ENCODE measurements at regions not wholly inside any gene's neighbourhood (a gene's known extent, or its start where the extent isn't known, plus 50 kb on each side); places are given as distances from the start of the nearest gene placed in this dataset.

DNA sequence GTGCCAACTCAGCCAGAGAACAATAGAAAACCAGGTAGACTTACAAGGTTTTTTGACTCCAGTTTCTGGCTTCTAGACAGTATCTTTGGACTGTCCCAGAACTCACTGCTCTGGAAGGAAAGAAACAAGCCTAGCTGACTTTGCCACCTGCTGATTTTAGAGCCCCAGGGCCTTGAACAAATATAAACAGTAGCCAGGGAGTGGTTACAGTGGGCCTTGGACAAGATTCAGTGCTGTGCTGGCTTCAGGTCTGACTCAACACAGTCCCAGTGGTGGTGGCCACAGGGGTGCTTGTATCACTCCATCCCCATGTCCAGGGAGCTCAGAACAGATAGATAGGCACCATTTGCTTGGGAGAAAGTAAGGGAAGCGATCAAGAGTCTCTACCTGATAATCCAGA, 694.1 kb upstream of the ADGRL3 start:
- Mint-ChIP-seq H3K9me3 (peaks cover 5% of the 10 kb centered on the region), H3K4me3 (no peak overlapping the region), H3K36me3 (no peaks in the 10 kb centered on the region), H3K27ac (no peak overlapping the region), H3K27me3 (no peaks in the 10 kb centered on the region), H3K4me1 (ENCODE audit: unreplicated experiment) (peaks cover 1% of the 10 kb centered on the region)
- DNase-seq (ENCODE audit: extremely low spot score, unreplicated experiment): no peak
- TF ChIP-seq, protein P1, sequence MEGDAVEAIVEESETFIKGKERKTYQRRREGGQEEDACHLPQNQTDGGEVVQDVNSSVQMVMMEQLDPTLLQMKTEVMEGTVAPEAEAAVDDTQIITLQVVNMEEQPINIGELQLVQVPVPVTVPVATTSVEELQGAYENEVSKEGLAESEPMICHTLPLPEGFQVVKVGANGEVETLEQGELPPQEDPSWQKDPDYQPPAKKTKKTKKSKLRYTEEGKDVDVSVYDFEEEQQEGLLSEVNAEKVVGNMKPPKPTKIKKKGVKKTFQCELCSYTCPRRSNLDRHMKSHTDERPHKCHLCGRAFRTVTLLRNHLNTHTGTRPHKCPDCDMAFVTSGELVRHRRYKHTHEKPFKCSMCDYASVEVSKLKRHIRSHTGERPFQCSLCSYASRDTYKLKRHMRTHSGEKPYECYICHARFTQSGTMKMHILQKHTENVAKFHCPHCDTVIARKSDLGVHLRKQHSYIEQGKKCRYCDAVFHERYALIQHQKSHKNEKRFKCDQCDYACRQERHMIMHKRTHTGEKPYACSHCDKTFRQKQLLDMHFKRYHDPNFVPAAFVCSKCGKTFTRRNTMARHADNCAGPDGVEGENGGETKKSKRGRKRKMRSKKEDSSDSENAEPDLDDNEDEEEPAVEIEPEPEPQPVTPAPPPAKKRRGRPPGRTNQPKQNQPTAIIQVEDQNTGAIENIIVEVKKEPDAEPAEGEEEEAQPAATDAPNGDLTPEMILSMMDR (conservative IDR thresholded peaks at IDR 0.05): no peak

DNA sequence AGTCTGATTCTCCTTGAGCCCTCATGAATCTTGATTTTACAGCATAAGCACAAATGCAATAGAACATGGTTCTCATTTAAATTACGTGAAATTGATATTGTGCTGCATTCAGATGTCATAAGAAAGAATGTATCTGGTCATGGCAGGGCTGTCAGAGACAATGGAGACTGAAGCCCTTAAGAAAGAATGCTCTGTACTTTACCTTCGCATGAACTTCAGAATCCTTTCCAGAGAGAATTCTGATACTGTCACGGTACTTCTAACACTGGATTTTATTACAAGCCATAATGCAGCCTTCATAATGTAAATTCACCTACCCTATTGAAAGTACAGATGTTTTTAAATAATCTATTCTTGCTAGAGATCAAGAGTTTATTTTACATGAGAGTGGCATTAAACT, 677.9 kb upstream of the ADGRL3 start:
- Mint-ChIP-seq H3K36me3 (no peaks in the 10 kb centered on the region), H3K4me1 (ENCODE audit: unreplicated experiment) (no peaks in the 10 kb centered on the region), H3K9me3 (no peaks in the 10 kb centered on the region), H3K27ac (no peak overlapping the region), H3K27me3 (no peaks in the 10 kb centered on the region), H3K4me3 (no peak overlapping the region)
- no peak for DNase-seq (ENCODE audit: extremely low spot score, unreplicated experiment)
- TF ChIP-seq, protein P1 (conservative IDR thresholded peaks at IDR 0.05): no peak

DNA sequence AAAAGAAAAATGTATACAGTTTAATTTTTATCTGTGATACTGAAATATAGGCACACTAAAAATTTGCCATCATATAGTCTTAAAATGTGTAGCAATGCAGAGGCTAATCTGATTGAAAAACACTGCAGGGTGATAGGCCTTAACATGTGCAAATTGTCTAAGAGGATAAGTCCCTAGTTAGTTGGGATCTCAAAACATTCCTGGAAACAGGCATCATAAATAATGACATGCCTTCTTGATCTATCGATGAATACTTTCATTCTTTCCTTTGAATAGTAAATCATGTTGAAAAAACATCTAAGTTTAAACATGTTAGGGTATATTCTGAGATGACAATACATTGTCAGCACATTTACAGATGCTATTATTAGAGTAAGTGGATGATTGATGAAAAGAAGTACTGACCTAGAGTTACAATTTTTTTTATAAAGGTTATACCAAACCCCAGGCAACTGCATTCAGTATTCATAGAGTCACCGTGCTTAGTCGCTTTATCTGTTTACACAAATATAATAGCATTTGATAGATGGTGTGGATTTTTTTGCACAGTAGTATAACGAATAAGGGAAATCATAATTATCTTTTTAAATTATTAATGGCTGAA, 668.2 kb upstream of the ADGRL3 start:
- no peaks in the 10 kb centered on the region for H3K9me3 Mint-ChIP-seq
- DNase-seq (ENCODE audit: extremely low spot score, unreplicated experiment): no peak
- H3K4me1 Mint-ChIP-seq (ENCODE audit: unreplicated experiment): no peaks in the 10 kb centered on the region
- no peaks in the 10 kb centered on the region for H3K36me3 Mint-ChIP-seq
- no peaks in the 10 kb centered on the region for H3K27me3 Mint-ChIP-seq
- no peak overlapping the region for H3K27ac Mint-ChIP-seq
- H3K4me3 Mint-ChIP-seq: no peak overlapping the region
- TF ChIP-seq, protein P1 (conservative IDR thresholded peaks at IDR 0.05): no peak

DNA sequence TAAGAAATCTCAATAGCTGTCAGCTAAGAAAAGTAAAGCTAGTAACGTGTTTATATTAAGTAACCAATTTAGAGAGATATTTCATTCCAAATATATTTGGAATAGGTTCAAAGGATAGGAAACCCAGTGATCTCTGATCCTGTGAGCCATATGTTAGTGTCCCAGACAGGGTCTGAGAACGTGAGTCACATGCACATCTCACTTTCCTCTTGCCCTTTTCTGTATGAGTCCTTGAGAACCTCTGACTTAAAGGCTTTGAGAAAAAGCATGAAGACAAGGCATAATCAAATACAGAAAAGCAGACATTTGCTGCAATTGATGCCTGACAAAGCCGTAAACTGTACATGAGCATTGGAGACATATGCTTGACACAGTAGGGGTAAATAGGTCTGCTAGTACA, 655.1 kb upstream of the ADGRL3 start:
- DNase-seq (ENCODE audit: extremely low spot score, unreplicated experiment): no peak
- TF ChIP-seq, protein P1 (conservative IDR thresholded peaks at IDR 0.05): no peak
- Mint-ChIP-seq H3K27me3 (no peaks in the 10 kb centered on the region), H3K4me3 (no peak overlapping the region), H3K36me3 (no peaks in the 10 kb centered on the region), H3K4me1 (ENCODE audit: unreplicated experiment) (no peaks in the 10 kb centered on the region), H3K27ac (no peak overlapping the region), H3K9me3 (peaks cover 20% of the 10 kb centered on the region)

- no peak overlapping the region for H3K4me3 Mint-ChIP-seq
- no peaks in the 10 kb centered on the region for H3K36me3 Mint-ChIP-seq
- DNase-seq (ENCODE audit: extremely low spot score, unreplicated experiment): no peak
- H3K9me3 Mint-ChIP-seq: no peaks in the 10 kb centered on the region
- TF ChIP-seq, protein P1 (conservative IDR thresholded peaks at IDR 0.05): no peak
- no peak overlapping the region for H3K27ac Mint-ChIP-seq
- H3K4me1 Mint-ChIP-seq (ENCODE audit: unreplicated experiment): no peaks in the 10 kb centered on the region
- no peaks in the 10 kb centered on the region for H3K27me3 Mint-ChIP-seq
Measured at GRCh38 chr4:60562334-60562733, 637.8 kb upstream of the ADGRL3 start.

DNA sequence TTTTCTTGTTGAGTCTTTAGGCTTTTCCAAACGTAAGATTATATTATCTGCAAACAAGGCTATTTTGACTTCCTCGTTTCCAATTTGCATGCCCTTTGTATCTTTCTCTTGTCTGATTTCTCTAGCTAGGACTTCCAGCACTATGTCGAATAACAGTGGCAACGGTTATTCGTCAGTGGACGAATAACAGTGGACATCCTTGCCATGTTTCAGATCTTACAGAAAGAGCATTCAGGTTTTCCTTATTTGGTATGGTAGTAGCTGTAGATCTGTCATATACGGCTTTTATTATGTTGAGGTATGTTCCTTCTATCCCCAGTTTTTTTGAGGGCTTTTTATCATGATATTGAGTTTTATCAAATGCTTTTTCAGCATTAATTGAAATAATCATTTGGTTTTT, 634.6 kb upstream of the ADGRL3 start:
- no peak for DNase-seq (ENCODE audit: extremely low spot score, unreplicated experiment)
- Mint-ChIP-seq H3K4me1 (ENCODE audit: unreplicated experiment) (no peaks in the 10 kb centered on the region), H3K9me3 (no peaks in the 10 kb centered on the region), H3K36me3 (no peaks in the 10 kb centered on the region), H3K27me3 (no peaks in the 10 kb centered on the region), H3K27ac (no peak overlapping the region), H3K4me3 (no peak overlapping the region)
- TF ChIP-seq, protein P1 (conservative IDR thresholded peaks at IDR 0.05): no peak

Measured in type B pancreatic cell (in vitro differentiated cells).